H9 (cell line): ENCODE measurements at regions not wholly inside any gene's neighbourhood (a gene's known extent, or its start where the extent isn't known, plus 50 kb on each side); places are given as distances from the start of the nearest gene placed in this dataset.
"Not testable (repeated sequence)": the region's sequence is repeated elsewhere in the genome, so short reads cannot be mapped to it uniquely, and the experiment has no call there.

Experiments used
- DNase-seq: peaks from one replicate; pipeline ENCODE4 v3.0.0-alpha.2; 2017
- H2AFZ ChIP-seq: one replicate; pipeline ENCODE4 v1.6.1; 2013; ENCODE audit warnings: mild to moderate bottlenecking, low read length, control low read depth, moderate library complexity
- H2AK5ac ChIP-seq: 2 replicates; pipeline ENCODE4 v1.6.1; 2013; ENCODE audit warnings: low read length, control low read depth, mixed read lengths; ENCODE audit not compliant: insufficient read length
- H2BK120ac ChIP-seq: one replicate; pipeline ENCODE4 v1.6.1; 2013; ENCODE audit warnings: low read depth, mild to moderate bottlenecking, low read length, control low read depth, inconsistent platforms; ENCODE audit not compliant: poor library complexity, severe bottlenecking
- H2BK12ac ChIP-seq: 2 replicates; pipeline ENCODE4 v1.6.1; 2013; ENCODE audit warnings: low read length, control low read depth, mixed read lengths, low read depth; ENCODE audit not compliant: insufficient read length
- H2BK15ac ChIP-seq: 2 replicates; pipeline ENCODE4 v1.6.1; 2013; ENCODE audit warnings: low read depth, low read length, control low read depth
- H2BK20ac ChIP-seq: one replicate; pipeline ENCODE4 v1.6.1; 2013; ENCODE audit warnings: low read depth, mild to moderate bottlenecking, low read length, control low read depth, inconsistent platforms; ENCODE audit not compliant: poor library complexity, severe bottlenecking
- H2BK5ac ChIP-seq: 2 replicates; pipeline ENCODE4 v1.6.1; 2013; ENCODE audit warnings: low read length, control low read depth, mixed read lengths; ENCODE audit not compliant: insufficient read length
- H3K14ac ChIP-seq: 2 replicates; pipeline ENCODE4 v1.6.1; 2013; ENCODE audit warnings: low read length, control low read depth; ENCODE audit not compliant: insufficient read depth
- H3K18ac ChIP-seq: 2 replicates; pipeline ENCODE4 v1.6.1; 2013; ENCODE audit warnings: low read depth, mild to moderate bottlenecking, mixed read lengths, low read length, control low read depth; ENCODE audit not compliant: insufficient read length
- H3K23ac ChIP-seq: 2 replicates; pipeline ENCODE4 v1.6.1; 2013; ENCODE audit warnings: low read length, control low read depth, mixed read lengths, low read depth; ENCODE audit not compliant: insufficient read length
- H3K23me2 ChIP-seq: 2 replicates; pipeline ENCODE4 v1.6.1; 2013; ENCODE audit warnings: low read depth, mild to moderate bottlenecking, mixed read lengths, low read length, control low read depth; ENCODE audit not compliant: insufficient read length, poor library complexity, severe bottlenecking
- H3K27ac ChIP-seq: 2 replicates; pipeline ENCODE4 v1.5.1; 2013; ENCODE audit warnings: low read length, control low read depth, mixed read lengths, low read depth; ENCODE audit not compliant: insufficient read length
- H3K27me3 ChIP-seq: 2 replicates; pipeline ENCODE4 v1.6.1; 2013; ENCODE audit warnings: low read length, control low read depth, inconsistent platforms; ENCODE audit not compliant: insufficient read depth
- H3K4ac ChIP-seq: 2 replicates; pipeline ENCODE4 v1.6.1; 2013; ENCODE audit warnings: low read depth, mild to moderate bottlenecking, control low read depth, inconsistent platforms, low read length, moderate library complexity
- H3K4me1 ChIP-seq: 2 replicates; pipeline ENCODE4 v1.6.1; 2013; ENCODE audit warnings: low read length, control low read depth, inconsistent platforms; ENCODE audit not compliant: insufficient read depth
- H3K4me2 ChIP-seq: 2 replicates; pipeline ENCODE4 v1.6.1; 2013; ENCODE audit warnings: low read length, control low read depth, mixed read lengths; ENCODE audit not compliant: insufficient read length, insufficient read depth
- H3K56ac ChIP-seq: 2 replicates; pipeline ENCODE4 v1.6.1; 2013; ENCODE audit warnings: low read depth, mild to moderate bottlenecking, mixed read lengths, low read length, control low read depth; ENCODE audit not compliant: insufficient read length
- H3K79me1 ChIP-seq: 2 replicates; pipeline ENCODE4 v1.6.1; 2013; ENCODE audit warnings: low read depth, mild to moderate bottlenecking, moderate library complexity, low read length, control low read depth, inconsistent platforms; ENCODE audit not compliant: insufficient read depth, poor library complexity, severe bottlenecking
- H3K79me2 ChIP-seq: 2 replicates; pipeline ENCODE4 v1.6.1; 2013; ENCODE audit warnings: low read length, control low read depth, inconsistent platforms; ENCODE audit not compliant: insufficient read depth
- H3K9ac ChIP-seq: 2 replicates; pipeline ENCODE4 v1.6.1; 2013; ENCODE audit warnings: low read length, control low read depth, mixed read lengths; ENCODE audit not compliant: insufficient read length; ENCODE audit errors: extremely low read depth
- H3K9me3 ChIP-seq: one replicate; pipeline ENCODE4 v1.6.1; 2013; ENCODE audit warnings: low read depth, low read length, inconsistent platforms; ENCODE audit not compliant: control insufficient read depth
- H3T11ph ChIP-seq: one replicate; pipeline ENCODE4 v1.6.1; 2013; ENCODE audit warnings: mild to moderate bottlenecking, low read length, control low read depth, inconsistent platforms
- H4K20me1 ChIP-seq: one replicate; pipeline ENCODE4 v1.6.1; 2013; ENCODE audit not compliant: control insufficient read depth, insufficient read length, insufficient read depth
- H4K5ac ChIP-seq: 2 replicates; pipeline ENCODE4 v1.6.1; 2013; ENCODE audit warnings: low read depth, mild to moderate bottlenecking, mixed read lengths, low read length, control low read depth; ENCODE audit not compliant: insufficient read length
- H4K8ac ChIP-seq: replicated peaks from 2 replicates; pipeline ENCODE4 v1.6.1; 2013; ENCODE audit warnings: low read length, control low read depth, mixed read lengths, low read depth; ENCODE audit not compliant: insufficient read length
- H4K91ac ChIP-seq: 2 replicates; pipeline ENCODE4 v1.6.1; 2013; ENCODE audit warnings: low read depth, mild to moderate bottlenecking, moderate library complexity, mixed read lengths, low read length, control low read depth; ENCODE audit not compliant: insufficient read length
- H3K27ac Mint-ChIP-seq, 3 experiments: 2 replicates in 2 of 3; 3 replicates in 1 of 3; pipeline ENCODE4 v1.8.0; 2020 to 2021; ENCODE audit warnings: mixed read lengths in 3 of 3, mild to moderate bottlenecking in 1 of 3, moderate library complexity in 1 of 3
- H3K27me3 Mint-ChIP-seq: 2 replicates; pipeline ENCODE4 v1.8.0; 2021; ENCODE audit warnings: low read depth, mild to moderate bottlenecking, moderate library complexity, mixed read lengths
- H3K36me3 Mint-ChIP-seq, 3 experiments: 2 replicates in 2 of 3; 3 replicates in 1 of 3; pipeline ENCODE4 v1.8.0; 2020 to 2021; ENCODE audit warnings: low read depth in 3 of 3, mixed read lengths in 3 of 3; ENCODE audit not compliant: insufficient read depth in 1 of 3
- H3K4me1 Mint-ChIP-seq, 2 experiments: 2 replicates each; pipeline ENCODE4 v1.8.0; 2020; ENCODE audit warnings: mixed read lengths in 2 of 2
- H3K4me3 Mint-ChIP-seq, 2 experiments: 2 replicates in 1 of 2; 3 replicates in 1 of 2; pipeline ENCODE4 v1.8.0; 2020 to 2021; ENCODE audit warnings: mild to moderate bottlenecking in 2 of 2, mixed read lengths in 2 of 2, moderate library complexity in 1 of 2
- H3K9me3 Mint-ChIP-seq, 2 experiments: 2 replicates in 1 of 2; 3 replicates in 1 of 2; pipeline ENCODE4 v1.8.0; 2020; ENCODE audit warnings: mild to moderate bottlenecking in 2 of 2, mixed read lengths in 2 of 2, moderate library complexity in 1 of 2
- WGBS: extraction: QIAGEN DNeasy Blood & Tissue Kit; methylation state at CpG from one replicate; pipeline ENCODE4 v1.1.7; 2013; ENCODE audit warnings: missing lambda C conversion rate, low lambda C conversion rate, mixed read lengths; ENCODE audit not compliant: insufficient read length; ENCODE audit errors: extremely low coverage; 5-methylcytosine and 5-hydroxymethylcytosine counted together
- TF ChIP-seq, protein P1 (sequence below): fragments of 200-600 bp; sonication (generic); conservative IDR thresholded peaks from 3 replicates; pipeline ENCODE4 v1.8.0; 2021; ENCODE audit warnings: antibody characterized with exemption, mild to moderate bottlenecking

DNA sequence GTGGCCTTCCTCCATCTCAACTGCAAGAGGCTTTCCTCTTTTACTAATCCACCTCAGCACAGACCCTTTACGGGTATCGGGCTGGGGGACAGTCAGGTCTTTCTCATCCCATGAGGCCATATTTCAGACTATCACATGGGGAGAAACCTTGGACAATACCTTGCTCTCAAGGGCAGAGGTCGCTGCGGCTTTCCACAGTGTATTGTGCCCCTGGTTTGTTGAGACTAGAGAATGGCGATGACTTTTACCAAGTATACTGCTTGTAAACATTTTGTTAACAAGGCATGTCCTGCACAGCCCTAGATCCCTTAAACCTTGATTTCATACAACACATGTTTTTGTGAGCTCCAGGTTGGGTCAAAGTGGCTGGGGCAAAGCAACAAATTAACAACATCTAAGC, 220.2 kb downstream of the ADRA2C start:
- H3K4me1 Mint-ChIP-seq = peaks cover 15 to 28% of the 10 kb centered on the region in 2 experiments
- H3K79me1 ChIP-seq, H3K9ac ChIP-seq, H3K18ac ChIP-seq, H3K27me3 ChIP-seq, H3K23me2 ChIP-seq, H2BK15ac ChIP-seq, DNase-seq, H4K5ac ChIP-seq, H3K4ac ChIP-seq, H2BK20ac ChIP-seq, H3K4me1 ChIP-seq, H3K9me3 Mint-ChIP-seq, H3K27ac ChIP-seq, H4K91ac ChIP-seq, H4K8ac ChIP-seq, H3K14ac ChIP-seq, H2AFZ ChIP-seq, H4K20me1 ChIP-seq, H3K9me3 ChIP-seq, H2BK120ac ChIP-seq, H3K27me3 Mint-ChIP-seq, H3K56ac ChIP-seq, H2AK5ac ChIP-seq, H3K4me3 Mint-ChIP-seq, H3K4me2 ChIP-seq, H2BK5ac ChIP-seq, H2BK12ac ChIP-seq, H3T11ph ChIP-seq, H3K36me3 Mint-ChIP-seq, H3K27ac Mint-ChIP-seq, H3K79me2 ChIP-seq, H3K23ac ChIP-seq: not testable (repeated sequence)
- WGBS = no CpG with 5 or more reads among the region's 5 CpGs
- TF ChIP-seq, protein P1, sequence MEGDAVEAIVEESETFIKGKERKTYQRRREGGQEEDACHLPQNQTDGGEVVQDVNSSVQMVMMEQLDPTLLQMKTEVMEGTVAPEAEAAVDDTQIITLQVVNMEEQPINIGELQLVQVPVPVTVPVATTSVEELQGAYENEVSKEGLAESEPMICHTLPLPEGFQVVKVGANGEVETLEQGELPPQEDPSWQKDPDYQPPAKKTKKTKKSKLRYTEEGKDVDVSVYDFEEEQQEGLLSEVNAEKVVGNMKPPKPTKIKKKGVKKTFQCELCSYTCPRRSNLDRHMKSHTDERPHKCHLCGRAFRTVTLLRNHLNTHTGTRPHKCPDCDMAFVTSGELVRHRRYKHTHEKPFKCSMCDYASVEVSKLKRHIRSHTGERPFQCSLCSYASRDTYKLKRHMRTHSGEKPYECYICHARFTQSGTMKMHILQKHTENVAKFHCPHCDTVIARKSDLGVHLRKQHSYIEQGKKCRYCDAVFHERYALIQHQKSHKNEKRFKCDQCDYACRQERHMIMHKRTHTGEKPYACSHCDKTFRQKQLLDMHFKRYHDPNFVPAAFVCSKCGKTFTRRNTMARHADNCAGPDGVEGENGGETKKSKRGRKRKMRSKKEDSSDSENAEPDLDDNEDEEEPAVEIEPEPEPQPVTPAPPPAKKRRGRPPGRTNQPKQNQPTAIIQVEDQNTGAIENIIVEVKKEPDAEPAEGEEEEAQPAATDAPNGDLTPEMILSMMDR = peak; percentile 34; the same call in 2 of the 3 replicates

DNA sequence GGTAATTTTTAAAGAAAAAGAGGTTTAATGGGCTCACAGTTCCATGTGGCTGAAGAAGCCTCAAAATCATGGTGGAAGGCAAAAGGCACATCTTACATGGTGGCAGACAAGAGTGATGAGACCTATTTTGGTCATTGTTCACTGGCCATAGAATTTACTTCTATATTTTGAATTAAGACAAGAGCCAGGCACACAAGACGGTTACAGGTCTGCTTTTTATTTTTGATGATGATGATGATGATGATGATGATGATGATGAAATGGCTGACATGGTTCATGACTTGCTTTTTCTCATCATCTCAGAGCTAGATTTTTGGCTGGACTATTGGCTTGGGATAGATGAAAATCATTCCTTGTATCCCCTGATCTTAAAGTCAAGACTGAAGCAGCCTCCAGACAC, 229.3 kb downstream of the OTOP1 start:
- DNase-seq, H3K4me3 Mint-ChIP-seq, H3K27ac ChIP-seq, H2BK15ac ChIP-seq, H3K79me2 ChIP-seq, H2AFZ ChIP-seq, H3K23ac ChIP-seq, H4K91ac ChIP-seq, H3K4ac ChIP-seq, H2BK12ac ChIP-seq, H3K14ac ChIP-seq, H3K56ac ChIP-seq, H3K9me3 ChIP-seq, H3K23me2 ChIP-seq, H4K8ac ChIP-seq, H3K18ac ChIP-seq, H2BK5ac ChIP-seq, H3K4me1 ChIP-seq, H3K9me3 Mint-ChIP-seq, H4K20me1 ChIP-seq, H3T11ph ChIP-seq, H2BK20ac ChIP-seq, H4K5ac ChIP-seq, H3K4me2 ChIP-seq, H2BK120ac ChIP-seq, H3K27me3 ChIP-seq, H3K36me3 Mint-ChIP-seq, H3K4me1 Mint-ChIP-seq, H3K9ac ChIP-seq, H3K79me1 ChIP-seq, H3K27ac Mint-ChIP-seq, H2AK5ac ChIP-seq: not testable (repeated sequence)
- H3K27me3 Mint-ChIP-seq = peaks cover 17% of the 10 kb centered on the region
- WGBS = no CpG with 5 or more reads among the region's 1 CpG
